ENCODE measurements at regions not wholly inside any gene's neighbourhood (a gene's known extent, or its start where the extent isn't known, plus 50 kb on each side); places are given as distances from the start of the nearest gene placed in this dataset.

DNA sequence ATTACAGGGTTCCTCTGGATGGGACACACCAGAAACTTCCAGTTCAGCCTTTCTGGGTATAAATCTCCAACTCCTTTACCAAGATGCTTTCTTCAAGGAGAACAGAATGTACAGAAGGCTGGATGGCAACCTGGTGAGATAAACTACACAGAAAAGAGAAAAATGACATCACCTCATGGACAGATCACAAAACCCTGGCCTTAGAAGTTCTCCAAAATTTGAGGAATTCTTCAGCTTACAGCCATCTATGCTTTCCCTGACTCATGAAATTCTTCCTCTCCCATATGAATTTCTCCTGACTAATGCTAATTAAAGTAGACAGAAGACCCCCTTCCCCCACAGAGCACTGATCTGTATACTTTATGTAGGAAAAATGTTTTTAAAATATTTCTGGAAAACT lies 345.4 kb downstream of the STIM2 start:
- Histone ChIP-seq H3K27me3 (ENCODE audit: control insufficient read depth, insufficient read depth, low read length) (no peaks in the 10 kb centered on the region), H3K36me3 (ENCODE audit: control insufficient read depth, insufficient read depth, low read length) (no peaks in the 10 kb centered on the region), H3K4me1 (ENCODE audit: control insufficient read depth, insufficient read depth, low read length) (no peaks in the 10 kb centered on the region), H3K4me3 (ENCODE audit: low read depth in 2 of 2, low read length in 2 of 2) (no peak overlapping the region), H3K27ac (ENCODE audit: low read length) (no peak overlapping the region), H3K9me3 (ENCODE audit: control insufficient read depth, insufficient read depth, low read depth, low read length) (no peaks in the 10 kb centered on the region)
- intact Hi-C loops (cut with micrococcal nuclease; ENCODE audit: unreplicated experiment) = no loop called here
- in situ Hi-C loops (cut with HindIII; ENCODE audit: low pct_unique_long_range_greater_than_20kb, low sequenced_read_pairs) = no loop called here
- ChIA-PET POLR2A (no interaction called here), CTCF (no interaction called here)
- DNase-seq (ENCODE audit: low read depth, low spot score) (no peak), ATAC-seq (no peak)
- TF ChIP-seq, protein P1, sequence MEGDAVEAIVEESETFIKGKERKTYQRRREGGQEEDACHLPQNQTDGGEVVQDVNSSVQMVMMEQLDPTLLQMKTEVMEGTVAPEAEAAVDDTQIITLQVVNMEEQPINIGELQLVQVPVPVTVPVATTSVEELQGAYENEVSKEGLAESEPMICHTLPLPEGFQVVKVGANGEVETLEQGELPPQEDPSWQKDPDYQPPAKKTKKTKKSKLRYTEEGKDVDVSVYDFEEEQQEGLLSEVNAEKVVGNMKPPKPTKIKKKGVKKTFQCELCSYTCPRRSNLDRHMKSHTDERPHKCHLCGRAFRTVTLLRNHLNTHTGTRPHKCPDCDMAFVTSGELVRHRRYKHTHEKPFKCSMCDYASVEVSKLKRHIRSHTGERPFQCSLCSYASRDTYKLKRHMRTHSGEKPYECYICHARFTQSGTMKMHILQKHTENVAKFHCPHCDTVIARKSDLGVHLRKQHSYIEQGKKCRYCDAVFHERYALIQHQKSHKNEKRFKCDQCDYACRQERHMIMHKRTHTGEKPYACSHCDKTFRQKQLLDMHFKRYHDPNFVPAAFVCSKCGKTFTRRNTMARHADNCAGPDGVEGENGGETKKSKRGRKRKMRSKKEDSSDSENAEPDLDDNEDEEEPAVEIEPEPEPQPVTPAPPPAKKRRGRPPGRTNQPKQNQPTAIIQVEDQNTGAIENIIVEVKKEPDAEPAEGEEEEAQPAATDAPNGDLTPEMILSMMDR (IDR thresholded peaks at IDR 0.05) = no peak
- TF ChIP-seq SIN3A (IDR thresholded peaks at IDR 0.05; ENCODE audit: borderline replicate concordance, insufficient read depth, low read depth, low read length) = no peak
- TF ChIP-seq, protein P2, sequence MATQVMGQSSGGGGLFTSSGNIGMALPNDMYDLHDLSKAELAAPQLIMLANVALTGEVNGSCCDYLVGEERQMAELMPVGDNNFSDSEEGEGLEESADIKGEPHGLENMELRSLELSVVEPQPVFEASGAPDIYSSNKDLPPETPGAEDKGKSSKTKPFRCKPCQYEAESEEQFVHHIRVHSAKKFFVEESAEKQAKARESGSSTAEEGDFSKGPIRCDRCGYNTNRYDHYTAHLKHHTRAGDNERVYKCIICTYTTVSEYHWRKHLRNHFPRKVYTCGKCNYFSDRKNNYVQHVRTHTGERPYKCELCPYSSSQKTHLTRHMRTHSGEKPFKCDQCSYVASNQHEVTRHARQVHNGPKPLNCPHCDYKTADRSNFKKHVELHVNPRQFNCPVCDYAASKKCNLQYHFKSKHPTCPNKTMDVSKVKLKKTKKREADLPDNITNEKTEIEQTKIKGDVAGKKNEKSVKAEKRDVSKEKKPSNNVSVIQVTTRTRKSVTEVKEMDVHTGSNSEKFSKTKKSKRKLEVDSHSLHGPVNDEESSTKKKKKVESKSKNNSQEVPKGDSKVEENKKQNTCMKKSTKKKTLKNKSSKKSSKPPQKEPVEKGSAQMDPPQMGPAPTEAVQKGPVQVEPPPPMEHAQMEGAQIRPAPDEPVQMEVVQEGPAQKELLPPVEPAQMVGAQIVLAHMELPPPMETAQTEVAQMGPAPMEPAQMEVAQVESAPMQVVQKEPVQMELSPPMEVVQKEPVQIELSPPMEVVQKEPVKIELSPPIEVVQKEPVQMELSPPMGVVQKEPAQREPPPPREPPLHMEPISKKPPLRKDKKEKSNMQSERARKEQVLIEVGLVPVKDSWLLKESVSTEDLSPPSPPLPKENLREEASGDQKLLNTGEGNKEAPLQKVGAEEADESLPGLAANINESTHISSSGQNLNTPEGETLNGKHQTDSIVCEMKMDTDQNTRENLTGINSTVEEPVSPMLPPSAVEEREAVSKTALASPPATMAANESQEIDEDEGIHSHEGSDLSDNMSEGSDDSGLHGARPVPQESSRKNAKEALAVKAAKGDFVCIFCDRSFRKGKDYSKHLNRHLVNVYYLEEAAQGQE (IDR thresholded peaks at IDR 0.05; ENCODE audit: insufficient read depth in 1 of 2, low read depth in 2 of 2, low read length in 1 of 2) = no peak
- TF ChIP-seq TCF7L2 (IDR thresholded peaks at IDR 0.05; ENCODE audit: low read depth, low read length) = no peak
- no peak for TF ChIP-seq POLR2AphosphoS5 (IDR thresholded peaks at IDR 0.05; ENCODE audit: low read depth, low read length)
- no TSS peak for BruUV-seq (replicated peaks)

DNA sequence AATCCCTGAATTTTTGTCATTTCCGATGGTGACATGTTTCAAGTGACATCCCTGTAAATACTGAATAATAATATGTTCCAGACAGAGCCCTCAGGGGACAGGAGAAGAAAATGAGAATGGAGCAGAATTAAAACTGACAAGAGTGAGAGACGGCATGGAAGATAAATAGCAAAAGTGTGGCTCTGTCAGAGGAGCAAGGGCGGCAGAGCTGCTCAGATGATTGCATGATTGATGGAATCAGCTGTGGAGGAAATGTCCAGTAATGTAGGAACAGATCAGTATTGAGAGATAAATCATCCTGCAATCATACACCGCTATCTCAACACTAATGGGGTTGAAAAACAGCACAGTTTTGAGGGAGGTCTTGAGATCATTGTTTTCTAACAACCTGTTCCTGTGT lies 350.3 kb downstream of the STIM2 start:
- CTCF ChIA-PET = no interaction called here
- intact Hi-C loops (cut with micrococcal nuclease; ENCODE audit: unreplicated experiment) (no loop called here), in situ Hi-C loops (cut with HindIII; ENCODE audit: low pct_unique_long_range_greater_than_20kb, low sequenced_read_pairs) (no loop called here)
- DNase-seq (ENCODE audit: low read depth, low spot score) (no peak), ATAC-seq (no peak)
- H3K9me3 ChIP-seq (ENCODE audit: control insufficient read depth, insufficient read depth, low read depth, low read length) = no peaks in the 10 kb centered on the region
- TF ChIP-seq, protein P1 (IDR thresholded peaks at IDR 0.05) = no peak
- TF ChIP-seq SIN3A (IDR thresholded peaks at IDR 0.05; ENCODE audit: borderline replicate concordance, insufficient read depth, low read depth, low read length) (no peak), POLR2AphosphoS5 (IDR thresholded peaks at IDR 0.05; ENCODE audit: low read depth, low read length) (no peak), TCF7L2 (IDR thresholded peaks at IDR 0.05; ENCODE audit: low read depth, low read length) (no peak)
- TF ChIP-seq, protein P2 (IDR thresholded peaks at IDR 0.05; ENCODE audit: insufficient read depth in 1 of 2, low read depth in 2 of 2, low read length in 1 of 2) = no peak
- H3K36me3 ChIP-seq (ENCODE audit: control insufficient read depth, insufficient read depth, low read length) = no peaks in the 10 kb centered on the region
- no peaks in the 10 kb centered on the region for H3K4me1 ChIP-seq (ENCODE audit: control insufficient read depth, insufficient read depth, low read length)
- H3K27ac ChIP-seq (ENCODE audit: low read length) = no peak overlapping the region
- no peaks in the 10 kb centered on the region for H3K27me3 ChIP-seq (ENCODE audit: control insufficient read depth, insufficient read depth, low read length)
- POLR2A ChIA-PET = no interaction called here
- BruUV-seq (replicated peaks) = no TSS peak
- no peak overlapping the region for H3K4me3 ChIP-seq (ENCODE audit: low read depth in 2 of 2, low read length in 2 of 2)

Data from Panc1 (cell line).